Mesenchymal stem cell (in vitro differentiated cells and primary cell): ENCODE measurements at regions not wholly inside any gene's neighbourhood (a gene's known extent, or its start where the extent isn't known, plus 50 kb on each side); places are given as distances from the start of the nearest gene placed in this dataset.

Experiments
- DNase-seq: peaks from one replicate; pipeline ENCODE4 v3.0.0-alpha.2; 2013
- H2AFZ ChIP-seq: one replicate; pipeline ENCODE4 v1.6.1; 2013; ENCODE audit warnings: low read depth, mild to moderate bottlenecking, control low read depth, inconsistent platforms, low read length, moderate library complexity
- H2AK5ac ChIP-seq: 2 replicates; pipeline ENCODE4 v1.6.1; 2013; ENCODE audit warnings: low read length, moderate library complexity, mild to moderate bottlenecking, inconsistent platforms; ENCODE audit not compliant: severe bottlenecking
- H2BK120ac ChIP-seq: one replicate; pipeline ENCODE4 v1.6.1; 2013; ENCODE audit warnings: low read depth, mild to moderate bottlenecking, inconsistent platforms, low read length, moderate library complexity
- H2BK12ac ChIP-seq, 2 experiments: one replicate each; pipeline ENCODE4 v1.6.1; 2013; ENCODE audit warnings: inconsistent platforms in 2 of 2, low read length in 2 of 2, mild to moderate bottlenecking in 2 of 2, moderate library complexity in 2 of 2, control low read depth in 1 of 2
- H2BK15ac ChIP-seq: one replicate; pipeline ENCODE4 v1.6.1; 2013; ENCODE audit warnings: mild to moderate bottlenecking, low read depth, inconsistent platforms; ENCODE audit not compliant: poor library complexity, severe bottlenecking
- H2BK5ac ChIP-seq: 2 replicates; pipeline ENCODE4 v1.6.1; 2013; ENCODE audit warnings: low read depth, mild to moderate bottlenecking, low read length, control low read depth, inconsistent platforms; ENCODE audit not compliant: poor library complexity, severe bottlenecking
- H3K14ac ChIP-seq, 2 experiments: one replicate each; pipeline ENCODE4 v1.6.1; 2013; ENCODE audit warnings: inconsistent platforms in 2 of 2, low read length in 2 of 2, control low read depth in 1 of 2, mild to moderate bottlenecking in 1 of 2, moderate library complexity in 1 of 2
- H3K18ac ChIP-seq, 2 experiments: one replicate each; pipeline ENCODE4 v1.6.1; 2013; ENCODE audit warnings: inconsistent platforms in 2 of 2, low read length in 2 of 2, control low read depth in 1 of 2, low read depth in 1 of 2, mild to moderate bottlenecking in 1 of 2
- H3K23ac ChIP-seq, 2 experiments: one replicate each; pipeline ENCODE4 v1.6.1; 2013; ENCODE audit warnings: inconsistent platforms in 2 of 2, low read length in 2 of 2, mild to moderate bottlenecking in 2 of 2, moderate library complexity in 2 of 2, control low read depth in 1 of 2
- H3K27ac ChIP-seq: 2 replicates; pipeline ENCODE4 v1.5.1; 2013; ENCODE audit warnings: mild to moderate bottlenecking, moderate library complexity, low read length, control low read depth, inconsistent platforms; ENCODE audit not compliant: poor library complexity, severe bottlenecking
- H3K27me3 ChIP-seq, 2 experiments: 2 replicates each; pipeline versions ENCODE4 v1.6.1 to v1.7.0; 2013; ENCODE audit warnings: low read length in 2 of 2, mild to moderate bottlenecking in 2 of 2, moderate library complexity in 2 of 2, control low read depth in 1 of 2, inconsistent platforms in 1 of 2; ENCODE audit not compliant: control insufficient read depth in 1 of 2, insufficient read depth in 1 of 2
- H3K36me3 ChIP-seq, 2 experiments: 2 replicates each; pipeline versions ENCODE4 v1.6.1 to v1.7.0; 2013; ENCODE audit warnings: low read length in 2 of 2, control low read depth in 1 of 2, inconsistent platforms in 1 of 2, low read depth in 1 of 2, mild to moderate bottlenecking in 1 of 2; ENCODE audit not compliant: insufficient read depth in 2 of 2, control insufficient read depth in 1 of 2
- H3K4ac ChIP-seq, 2 experiments: one replicate each; pipeline ENCODE4 v1.6.1; 2013; ENCODE audit warnings: inconsistent platforms in 2 of 2, low read length in 2 of 2, mild to moderate bottlenecking in 2 of 2, moderate library complexity in 2 of 2, control low read depth in 1 of 2, low read depth in 1 of 2
- H3K4me1 ChIP-seq: 2 replicates; pipeline ENCODE4 v1.6.1; 2013; ENCODE audit warnings: low read depth, low read length, control low read depth; ENCODE audit not compliant: control insufficient read depth, insufficient read depth
- H3K4me2 ChIP-seq: 2 replicates; pipeline ENCODE4 v1.6.1; 2013; ENCODE audit warnings: low read length, mild to moderate bottlenecking, inconsistent platforms; ENCODE audit not compliant: poor library complexity, severe bottlenecking
- H3K4me3 ChIP-seq, 2 experiments: 2 replicates each; pipeline versions ENCODE4 v1.5.1 to v1.7.0; 2013; ENCODE audit warnings: low read length in 2 of 2, mild to moderate bottlenecking in 2 of 2, control low read depth in 1 of 2, low read depth in 1 of 2; ENCODE audit not compliant: insufficient read depth in 1 of 2
- H3K79me1 ChIP-seq: replicated peaks from 2 replicates; pipeline ENCODE4 v1.6.1; 2013; ENCODE audit warnings: mild to moderate bottlenecking, control low read depth, low read length, inconsistent platforms; ENCODE audit not compliant: poor library complexity, severe bottlenecking
- H3K9ac ChIP-seq: 2 replicates; pipeline ENCODE4 v1.7.0; 2013; ENCODE audit warnings: mild to moderate bottlenecking, low read length, moderate library complexity
- H3K9me3 ChIP-seq: 2 replicates; pipeline ENCODE4 v1.7.0; 2013; ENCODE audit warnings: mild to moderate bottlenecking, low read length; ENCODE audit not compliant: control insufficient read depth
- H4K8ac ChIP-seq: one replicate; pipeline ENCODE4 v1.6.1; 2013; ENCODE audit warnings: inconsistent platforms, mild to moderate bottlenecking, low read length, moderate library complexity
- H4K91ac ChIP-seq: one replicate; pipeline ENCODE4 v1.6.1; 2013; ENCODE audit warnings: mild to moderate bottlenecking, low read length, inconsistent platforms
- WGBS: methylation state at CpG from one replicate; pipeline ENCODE4 v1.1.7; 2013; ENCODE audit warnings: mixed read lengths; 5-methylcytosine and 5-hydroxymethylcytosine counted together

- Histone ChIP-seq H2BK120ac (no peak overlapping the region), H2BK15ac (no peak overlapping the region), H3K36me3 (no peaks in the 10 kb centered on the region), H3K4me2 (no peak overlapping the region), H3K23ac (no peak overlapping the region), H3K4ac (no peak overlapping the region), H3K4me1 (no peaks in the 10 kb centered on the region), H3K27me3 (peaks cover 0 to 3% of the 10 kb centered on the region in 2 experiments), H3K79me1 (no peaks in the 10 kb centered on the region), H2BK5ac (no peak overlapping the region), H3K27ac (no peak overlapping the region), H3K4me3 (no peak overlapping the region), H2AK5ac (no peak overlapping the region), H2AFZ (no peak overlapping the region), H2BK12ac (no peak overlapping the region), H3K14ac (no peak overlapping the region), H3K9ac (no peak overlapping the region), H3K9me3 (no peaks in the 10 kb centered on the region), H3K18ac (no peak overlapping the region), H4K91ac (no peak overlapping the region), H4K8ac (no peak overlapping the region)
- DNase-seq, result no peak
- WGBS, result 100% methylated on average over 1 of the region's 2 CpGs
These were observed 285.3 kb downstream of the HIVEP2 start for GRCh38 chr6:142659661-142660060.

- Histone ChIP-seq H3K79me1 (no peaks in the 10 kb centered on the region), H3K4me2 (no peak overlapping the region), H3K36me3 (no peaks in the 10 kb centered on the region), H3K4ac (no peak overlapping the region), H2AK5ac (no peak overlapping the region), H3K23ac (no peak overlapping the region), H2BK12ac (no peak overlapping the region), H2AFZ (no peak overlapping the region), H3K4me3 (no peak overlapping the region), H4K91ac (no peak overlapping the region), H2BK5ac (no peak overlapping the region), H2BK15ac (no peak overlapping the region), H3K27ac (no peak overlapping the region), H4K8ac (no peak overlapping the region), H3K14ac (no peak overlapping the region), H3K18ac (no peak overlapping the region), H3K27me3 (no peaks in the 10 kb centered on the region), H3K9ac (no peak overlapping the region), H3K4me1 (no peaks in the 10 kb centered on the region), H3K9me3 (no peaks in the 10 kb centered on the region), H2BK120ac (no peak overlapping the region)
- DNase-seq, result no peak
- WGBS, result 25% methylated on average over 1 of the region's 2 CpGs
These were observed 279.6 kb downstream of the HIVEP2 start for GRCh38 chr6:142665393-142665792.

GRCh38 chr6:142666599-142667185 is 278.3 kb downstream of the HIVEP2 start:
- Histone ChIP-seq H3K36me3 (no peaks in the 10 kb centered on the region), H4K91ac (no peak overlapping the region), H3K9ac (no peak overlapping the region), H3K4me3 (no peak overlapping the region), H3K4me1 (no peaks in the 10 kb centered on the region), H2BK120ac (no peak overlapping the region), H3K9me3 (no peaks in the 10 kb centered on the region), H3K18ac (no peak overlapping the region), H2BK12ac (no peak overlapping the region), H3K27ac (no peak overlapping the region), H4K8ac (no peak overlapping the region), H2AFZ (no peak overlapping the region), H3K4me2 (no peak overlapping the region), H2BK5ac (no peak overlapping the region), H3K4ac (no peak overlapping the region), H2BK15ac (no peak overlapping the region), H2AK5ac (no peak overlapping the region), H3K27me3 (no peaks in the 10 kb centered on the region), H3K14ac (no peak overlapping the region), H3K79me1 (no peaks in the 10 kb centered on the region), H3K23ac (no peak overlapping the region)
- 60% methylated on average over 1 of the region's 4 CpGs for WGBS
- DNase-seq, result no peak

GRCh38 chr6:142669471-142670351 is 275.3 kb downstream of the HIVEP2 start:
- Histone ChIP-seq H3K36me3 (no peaks in the 10 kb centered on the region), H3K9ac (no peak overlapping the region), H3K9me3 (no peaks in the 10 kb centered on the region), H2BK12ac (no peak overlapping the region), H3K79me1 (no peaks in the 10 kb centered on the region), H2BK120ac (no peak overlapping the region), H2AFZ (no peak overlapping the region), H3K27ac (no peak overlapping the region), H3K4me1 (no peaks in the 10 kb centered on the region), H2AK5ac (no peak overlapping the region), H4K8ac (no peak overlapping the region), H3K27me3 (no peaks in the 10 kb centered on the region), H2BK15ac (no peak overlapping the region), H4K91ac (no peak overlapping the region), H3K14ac (no peak overlapping the region), H3K18ac (no peak overlapping the region), H3K4ac (no peak overlapping the region), H3K23ac (no peak overlapping the region), H3K4me2 (no peak overlapping the region), H2BK5ac (no peak overlapping the region), H3K4me3 (no peak overlapping the region)
- no peak for DNase-seq
- WGBS, result 91% methylated on average over 3 of the region's 4 CpGs
